H1 (cell line): ENCODE measurements at regions not wholly inside any gene's neighbourhood (a gene's known extent, or its start where the extent isn't known, plus 50 kb on each side); places are given as distances from the start of the nearest gene placed in this dataset.

Experiments
- CEBPB ChIP-seq: IDR thresholded peaks from 2 replicates; pipeline ENCODE4 v1.6.1; 2012; ENCODE audit warnings: low read depth, low read length
- RAD21 ChIP-seq, 2 experiments: IDR thresholded peaks in 1 of 2; conservative IDR thresholded peaks in 1 of 2; 2 replicates each; pipeline ENCODE4 v1.6.1; 2011; ENCODE audit warnings: low read depth in 2 of 2, low read length in 2 of 2, improper control_type of control experiment in 1 of 2, inconsistent platforms in 1 of 2, mild to moderate bottlenecking in 1 of 2, moderate library complexity in 1 of 2
- YY1 ChIP-seq: IDR thresholded peaks from 2 replicates; pipeline ENCODE4 v1.6.1; 2011; ENCODE audit warnings: low read depth, mild to moderate bottlenecking, low read length
- ZNF274 ChIP-seq: IDR thresholded peaks from 2 replicates; pipeline ENCODE4 v1.7.0; 2012; ENCODE audit warnings: low read length, borderline replicate concordance; ENCODE audit errors: extremely low read depth

- TF ChIP-seq CEBPB = no peak
- no peak for TF ChIP-seq YY1
- TF ChIP-seq ZNF274 = no peak
- TF ChIP-seq RAD21 (IDR thresholded peaks at IDR 0.05 in 1 of 2, conservative IDR thresholded peaks at IDR 0.05 in 1 of 2; ENCODE audit: low read depth in 2 of 2, low read length in 2 of 2) = no peak
Measured at GRCh38 chr10:77695186-77695585, 57.6 kb upstream of the KCNMA1 start (continued).
